C4-2B (cell line): ENCODE measurements at regions not wholly inside any gene's neighbourhood (a gene's known extent, or its start where the extent isn't known, plus 50 kb on each side); places are given as distances from the start of the nearest gene placed in this dataset.

Source experiments
- CTCF ChIP-seq: fragments of 450-650 bp; conservative IDR thresholded peaks from 2 replicates; pipeline ENCODE4 v1.5.1; 2017; ENCODE audit warnings: mild to moderate bottlenecking
- ZFX ChIP-seq: fragments of 450-650 bp; IDR thresholded peaks from 2 replicates; pipeline ENCODE4 v1.6.1; 2017

GRCh38 chr6:115782612-115783011 is 278.1 kb downstream of the FRK start:
- TF ChIP-seq CTCF (no peak), ZFX (no peak)
